GM19455 (cell line): ENCODE measurements at regions not wholly inside any gene's neighbourhood (a gene's known extent, or its start where the extent isn't known, plus 50 kb on each side); places are given as distances from the start of the nearest gene placed in this dataset.

Experiments
- ATAC-seq: cut with Tn5 transposase; IDR thresholded peaks from one replicate; pipeline ENCODE4 v1.9.1; 2021; ENCODE audit not compliant: unreplicated experiment

GRCh38 chr5:155898284-155898683 lies 428.7 kb upstream of the SGCD start:
- ATAC-seq: no peak

DNA sequence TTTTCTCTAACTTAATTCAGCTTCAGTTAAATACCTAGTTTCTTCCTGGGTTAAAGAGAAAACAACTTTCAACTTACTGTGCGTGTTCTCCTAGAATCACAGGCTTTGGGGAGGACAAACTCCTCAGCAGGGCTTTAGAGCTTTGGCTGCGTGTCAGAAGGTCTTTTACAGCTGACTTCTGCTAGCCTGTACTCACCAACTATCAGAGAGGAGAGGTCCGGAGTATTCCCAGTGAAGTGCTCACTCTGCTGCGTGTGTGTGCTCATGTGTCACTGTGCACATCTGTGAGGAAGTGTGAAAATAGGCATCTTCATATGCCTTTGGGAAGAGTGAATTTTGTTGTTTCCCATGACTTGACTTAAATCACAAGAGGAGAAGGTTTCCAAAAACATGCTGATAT lies 423.2 kb upstream of the SGCD start:
- no peak for ATAC-seq

- no peak for ATAC-seq
These were observed 421.6 kb upstream of the SGCD start for GRCh38 chr5:155905364-155905763.

GRCh38 chr5:155906046-155906445 lies 420.9 kb upstream of the SGCD start:
- no peak for ATAC-seq

DNA sequence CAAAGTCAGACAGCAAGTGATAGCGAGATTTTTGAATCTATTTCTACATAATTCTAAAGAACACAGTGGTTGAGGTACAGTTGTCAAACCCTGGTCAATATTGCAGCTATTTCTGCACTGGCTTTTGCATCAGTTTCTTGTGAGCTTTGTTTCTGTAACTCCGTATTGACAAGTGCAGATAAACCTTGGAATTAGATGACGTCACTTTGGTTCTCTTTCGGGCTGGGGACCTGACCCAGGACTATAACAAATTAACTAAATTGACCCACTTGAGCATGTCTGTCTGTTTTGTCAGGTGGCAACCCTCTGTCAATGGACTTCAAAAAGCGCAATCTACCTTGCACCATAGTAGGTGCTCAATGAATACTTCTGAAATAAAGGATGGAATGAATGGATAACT lies 418.4 kb upstream of the SGCD start:
- no peak for ATAC-seq

- ATAC-seq: no peak
These were observed 414.7 kb upstream of the SGCD start for GRCh38 chr5:155912291-155912690.

GRCh38 chr5:155914766-155915165 lies 412.2 kb upstream of the SGCD start:
- ATAC-seq: no peak

DNA sequence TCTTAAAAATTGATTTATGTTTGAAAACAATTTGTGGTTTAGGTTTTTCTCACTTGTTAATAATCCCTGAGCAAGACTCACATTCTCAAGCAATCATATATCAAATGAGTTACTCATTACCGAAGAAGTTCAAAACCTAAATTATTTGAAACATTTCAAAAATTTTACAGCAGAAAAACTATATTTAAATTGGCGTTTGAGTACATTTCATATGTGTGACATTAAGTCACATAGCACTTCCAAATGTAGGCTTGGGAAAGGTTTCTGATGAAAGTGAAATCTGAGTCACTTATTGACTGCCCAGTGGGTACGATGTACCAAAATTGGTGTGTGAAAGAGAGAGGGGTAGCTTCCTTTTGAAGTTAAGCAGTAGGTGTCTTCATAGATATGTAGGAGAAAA lies 411.4 kb upstream of the SGCD start:
- ATAC-seq: no peak

DNA sequence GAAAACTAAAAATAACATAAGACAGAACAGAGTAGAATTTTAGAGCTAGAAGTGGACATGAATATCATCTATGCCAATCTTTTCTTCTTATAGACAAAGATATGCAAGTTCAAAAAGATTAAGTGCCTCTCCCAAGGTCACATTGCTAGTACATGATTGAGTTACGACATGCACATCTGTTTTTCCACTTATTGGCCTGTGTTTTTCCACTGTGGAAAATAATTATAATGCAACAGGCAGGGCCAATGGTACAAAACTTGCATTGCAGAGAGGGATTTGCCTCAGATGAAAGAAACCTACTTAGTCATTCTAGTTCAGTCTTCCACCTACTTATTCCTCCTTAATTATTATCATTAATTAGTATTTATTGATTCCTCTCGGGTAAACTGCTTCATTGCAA lies 407.8 kb upstream of the SGCD start:
- ATAC-seq: no peak

- no peak for ATAC-seq
These were observed 407.2 kb upstream of the SGCD start for GRCh38 chr5:155919725-155920124.

DNA sequence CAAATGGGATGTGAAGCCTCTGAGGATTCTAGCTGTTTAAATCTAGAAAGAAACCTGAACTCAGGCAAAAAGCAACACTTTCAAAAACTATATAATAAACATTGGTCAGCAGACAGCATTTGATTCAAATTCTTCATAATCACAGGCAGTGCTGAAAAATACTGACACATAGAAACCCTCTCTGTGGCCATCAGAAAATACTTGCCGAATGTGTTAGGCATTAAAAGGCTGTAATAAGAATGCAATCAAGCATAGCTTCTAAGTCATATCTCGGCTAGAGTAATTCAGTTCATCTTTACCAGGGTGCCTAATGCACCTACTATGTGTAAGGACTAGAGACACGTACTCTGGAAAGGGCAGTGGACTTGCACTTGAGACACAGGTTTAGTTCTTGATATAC lies 405.3 kb upstream of the SGCD start:
- ATAC-seq: no peak

DNA sequence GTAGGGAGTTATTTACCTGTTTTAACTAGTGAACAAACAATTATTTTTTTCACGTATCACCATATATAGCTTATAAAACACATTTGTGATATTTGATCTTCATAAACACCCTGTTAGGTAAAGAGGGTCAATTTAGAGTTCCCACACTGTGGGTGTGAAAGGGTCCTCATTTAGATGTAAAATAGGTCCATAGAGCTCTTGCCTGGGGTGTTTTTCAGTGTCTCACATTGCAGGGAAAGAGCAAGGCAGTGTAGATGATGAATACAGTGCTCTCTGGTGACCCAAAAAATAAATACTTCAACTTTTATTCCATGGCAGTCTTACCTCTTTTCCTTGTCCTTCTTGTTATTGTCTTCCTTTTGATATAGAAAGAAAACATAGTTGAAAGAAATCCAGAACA lies 403.2 kb upstream of the SGCD start:
- ATAC-seq: no peak

- ATAC-seq: no peak
These were observed 400.9 kb upstream of the SGCD start for GRCh38 chr5:155926031-155926430.

GRCh38 chr5:155926766-155927165 lies 400.2 kb upstream of the SGCD start:
- no peak for ATAC-seq

- no peak for ATAC-seq
These were observed 397.9 kb upstream of the SGCD start for GRCh38 chr5:155929112-155929511.

GRCh38 chr5:155934964-155935363 lies 392.0 kb upstream of the SGCD start:
- no peak for ATAC-seq

DNA sequence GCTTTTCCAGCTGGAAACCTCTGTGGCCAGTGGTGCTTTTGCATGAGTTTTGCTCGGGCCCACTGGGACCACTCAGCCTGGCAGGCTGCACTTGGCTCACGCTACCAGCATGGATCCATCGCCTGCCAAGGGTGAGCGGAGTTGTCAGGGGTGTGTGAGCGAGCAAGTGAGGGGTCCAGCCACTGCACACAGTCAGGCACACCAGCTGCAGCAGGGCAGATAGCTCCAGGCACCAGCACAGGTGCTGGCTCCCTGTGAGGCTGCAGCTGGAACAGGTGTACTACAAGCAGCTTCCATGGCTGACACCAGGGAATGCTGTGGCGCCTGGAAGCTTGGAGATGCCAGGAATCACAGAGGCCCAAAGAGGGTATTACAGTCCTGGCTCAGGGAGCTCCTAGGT lies 391.2 kb upstream of the SGCD start:
- no peak for ATAC-seq

GRCh38 chr5:155936520-155937406 lies 390.2 kb upstream of the SGCD start:
- ATAC-seq: no peak

- ATAC-seq: no peak
These were observed 388.9 kb upstream of the SGCD start for GRCh38 chr5:155938051-155938450.

DNA sequence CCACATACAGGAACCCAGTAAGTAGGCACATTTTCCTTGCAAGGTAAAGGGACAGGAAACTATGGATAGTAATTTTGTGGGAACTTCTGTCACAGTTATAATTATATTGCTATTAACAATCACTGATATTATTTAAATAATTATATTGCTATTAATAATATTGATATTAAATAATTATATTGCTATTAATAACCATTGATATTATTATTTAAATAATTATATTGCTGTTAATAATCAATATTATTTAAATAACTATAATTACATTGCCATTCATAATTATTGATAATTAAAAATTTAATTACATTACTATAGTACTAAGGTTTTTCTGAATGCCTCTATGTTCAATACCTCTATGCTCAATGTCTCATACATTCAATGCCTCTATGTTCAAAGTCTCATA lies 385.6 kb upstream of the SGCD start:
- no peak for ATAC-seq

DNA sequence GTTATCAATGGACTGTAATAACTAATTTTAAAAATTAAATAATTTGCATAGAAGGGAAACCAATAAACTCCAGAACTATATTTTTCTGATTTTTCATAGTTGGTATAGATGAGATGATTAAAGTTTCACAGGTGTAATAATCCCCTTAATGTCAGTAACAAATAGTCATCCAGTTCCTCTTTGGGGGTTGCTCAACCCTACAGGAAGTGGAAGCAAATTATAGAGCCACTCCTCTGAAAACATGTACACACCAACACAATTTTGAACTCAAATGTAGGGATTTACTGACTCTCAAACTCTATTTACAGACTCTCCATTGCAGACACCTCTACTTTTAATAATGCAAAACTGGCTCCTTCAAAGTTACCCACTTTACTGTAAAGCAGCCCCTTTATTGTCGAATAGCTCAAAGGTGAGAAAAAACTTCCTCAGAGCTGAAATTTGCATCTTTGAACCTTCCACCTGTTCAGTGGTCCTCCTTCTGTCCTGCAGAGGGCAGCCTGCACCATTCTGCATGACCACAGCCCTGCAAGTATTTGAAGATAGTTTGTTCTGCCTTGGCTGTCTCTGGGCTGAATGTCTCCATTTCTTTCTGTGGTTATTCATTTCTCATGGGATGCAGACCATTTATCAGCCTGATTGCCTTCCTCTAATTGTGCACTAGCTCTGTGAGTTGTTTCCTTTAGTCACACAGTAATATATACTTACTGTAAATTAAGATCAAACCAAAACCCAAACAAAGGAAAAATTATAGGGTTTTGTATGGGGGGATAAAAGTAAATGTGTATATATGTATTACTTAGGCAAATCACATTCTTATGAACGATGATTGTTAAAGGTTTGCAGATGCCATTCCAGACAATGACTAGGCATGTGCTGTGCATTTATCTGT lies 383.2 kb upstream of the SGCD start:
- peak; percentile 83 for ATAC-seq
